IPS-18a (cell line): ENCODE measurements at regions not wholly inside any gene's neighbourhood (a gene's known extent, or its start where the extent isn't known, plus 50 kb on each side); places are given as distances from the start of the nearest gene placed in this dataset.
"Not testable (repeated sequence)": the region's sequence is repeated elsewhere in the genome, so short reads cannot be mapped to it uniquely, and the experiment has no call there.

Source experiments
- H3K27ac ChIP-seq: one replicate; pipeline ENCODE4 v1.5.1; 2013; ENCODE audit warnings: low read length
- H3K27me3 ChIP-seq: one replicate; pipeline ENCODE4 v1.6.1; 2013; ENCODE audit warnings: mild to moderate bottlenecking, low read length; ENCODE audit not compliant: control insufficient read depth, insufficient read depth
- H3K36me3 ChIP-seq: one replicate; pipeline ENCODE4 v1.6.1; 2013; ENCODE audit warnings: low read depth, low read length; ENCODE audit not compliant: control insufficient read depth
- H3K4me1 ChIP-seq: one replicate; pipeline ENCODE4 v1.6.1; 2013; ENCODE audit warnings: low read depth, low read length; ENCODE audit not compliant: control insufficient read depth
- H3K4me3 ChIP-seq: one replicate; pipeline ENCODE4 v1.5.1; 2013; ENCODE audit warnings: low read length
- H3K9ac ChIP-seq: one replicate; pipeline ENCODE4 v1.6.1; 2013; ENCODE audit warnings: mild to moderate bottlenecking, low read length, moderate library complexity
- H3K9me3 ChIP-seq: one replicate; pipeline ENCODE4 v1.6.1; 2013; ENCODE audit warnings: low read depth, low read length; ENCODE audit not compliant: control insufficient read depth

- H3K9me3 ChIP-seq, H3K4me3 ChIP-seq, H3K27me3 ChIP-seq, H3K27ac ChIP-seq, H3K36me3 ChIP-seq, H3K9ac ChIP-seq, H3K4me1 ChIP-seq: not testable (repeated sequence)
These were observed 175.5 kb downstream of the BCL2L11 start for GRCh38 chr2:111296122-111296804.

GRCh38 chr2:111297128-111297527 lies 176.4 kb downstream of the BCL2L11 start:
- H3K27me3 ChIP-seq, H3K9ac ChIP-seq, H3K4me3 ChIP-seq, H3K36me3 ChIP-seq, H3K4me1 ChIP-seq, H3K9me3 ChIP-seq, H3K27ac ChIP-seq: not testable (repeated sequence)

DNA sequence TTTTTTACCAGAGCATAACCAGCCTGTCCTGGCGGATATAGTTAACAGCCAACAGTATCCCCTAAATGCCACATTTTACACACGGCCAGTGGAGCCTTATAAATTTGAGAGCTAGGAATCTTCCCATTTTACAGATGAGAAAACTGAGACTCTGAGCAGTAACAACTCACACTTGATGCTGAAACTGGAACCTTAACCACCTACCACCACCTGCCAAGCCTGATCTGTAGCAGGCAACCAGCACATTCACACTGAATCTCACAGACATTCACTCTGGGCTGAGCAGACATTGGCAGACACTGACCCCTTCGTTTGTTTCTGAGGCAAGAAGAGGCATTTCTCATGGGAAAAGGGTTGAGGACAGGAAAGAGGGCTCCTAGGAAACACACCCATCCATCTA lies 178.2 kb downstream of the BCL2L11 start:
- H3K27me3 ChIP-seq, H3K4me3 ChIP-seq, H3K36me3 ChIP-seq, H3K9ac ChIP-seq, H3K27ac ChIP-seq, H3K9me3 ChIP-seq, H3K4me1 ChIP-seq: not testable (repeated sequence)

DNA sequence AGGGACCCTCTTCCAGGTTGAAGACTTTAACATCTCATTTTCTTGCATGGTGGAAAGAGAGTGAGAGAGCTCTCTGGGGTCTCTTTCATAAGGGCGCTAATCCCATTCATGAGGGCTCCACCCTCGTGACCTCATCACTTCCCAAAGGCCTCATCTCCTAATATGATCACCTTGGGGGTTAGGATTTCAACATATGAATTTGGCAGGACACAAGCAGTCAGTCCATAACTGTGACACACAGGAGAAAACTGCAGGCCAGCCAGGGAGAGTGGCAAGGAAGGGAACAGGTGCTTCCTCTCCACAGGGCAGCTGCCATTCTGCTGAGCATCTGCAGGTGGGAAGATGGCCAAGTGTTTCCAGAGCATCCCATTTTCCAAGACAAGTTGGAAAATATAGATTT lies 178.9 kb downstream of the BCL2L11 start:
- H3K9me3 ChIP-seq, H3K36me3 ChIP-seq, H3K27ac ChIP-seq, H3K27me3 ChIP-seq, H3K4me3 ChIP-seq, H3K4me1 ChIP-seq, H3K9ac ChIP-seq: not testable (repeated sequence)

DNA sequence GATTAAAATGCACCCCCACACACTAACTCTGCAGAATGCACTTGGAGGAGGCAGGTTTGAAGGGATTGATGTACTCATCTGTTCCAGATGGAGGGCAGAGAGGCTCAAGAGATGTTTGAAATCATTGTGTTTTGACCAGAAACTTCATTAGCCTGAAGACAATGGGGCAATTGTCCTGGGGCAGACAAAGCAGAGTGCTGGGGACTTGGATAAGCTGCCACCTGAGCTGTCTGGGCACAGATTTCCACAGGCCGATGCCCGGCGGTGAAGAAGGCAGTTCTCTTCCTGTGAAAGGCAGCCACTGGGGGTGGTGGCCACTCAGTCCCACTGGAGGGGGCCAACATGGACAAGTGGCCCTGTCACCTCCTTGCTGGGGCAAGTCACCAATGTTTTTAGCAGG lies 181.0 kb downstream of the BCL2L11 start:
- not testable (repeated sequence) for H3K36me3 ChIP-seq, H3K9ac ChIP-seq, H3K27ac ChIP-seq, H3K4me3 ChIP-seq, H3K4me1 ChIP-seq, H3K9me3 ChIP-seq, H3K27me3 ChIP-seq

DNA sequence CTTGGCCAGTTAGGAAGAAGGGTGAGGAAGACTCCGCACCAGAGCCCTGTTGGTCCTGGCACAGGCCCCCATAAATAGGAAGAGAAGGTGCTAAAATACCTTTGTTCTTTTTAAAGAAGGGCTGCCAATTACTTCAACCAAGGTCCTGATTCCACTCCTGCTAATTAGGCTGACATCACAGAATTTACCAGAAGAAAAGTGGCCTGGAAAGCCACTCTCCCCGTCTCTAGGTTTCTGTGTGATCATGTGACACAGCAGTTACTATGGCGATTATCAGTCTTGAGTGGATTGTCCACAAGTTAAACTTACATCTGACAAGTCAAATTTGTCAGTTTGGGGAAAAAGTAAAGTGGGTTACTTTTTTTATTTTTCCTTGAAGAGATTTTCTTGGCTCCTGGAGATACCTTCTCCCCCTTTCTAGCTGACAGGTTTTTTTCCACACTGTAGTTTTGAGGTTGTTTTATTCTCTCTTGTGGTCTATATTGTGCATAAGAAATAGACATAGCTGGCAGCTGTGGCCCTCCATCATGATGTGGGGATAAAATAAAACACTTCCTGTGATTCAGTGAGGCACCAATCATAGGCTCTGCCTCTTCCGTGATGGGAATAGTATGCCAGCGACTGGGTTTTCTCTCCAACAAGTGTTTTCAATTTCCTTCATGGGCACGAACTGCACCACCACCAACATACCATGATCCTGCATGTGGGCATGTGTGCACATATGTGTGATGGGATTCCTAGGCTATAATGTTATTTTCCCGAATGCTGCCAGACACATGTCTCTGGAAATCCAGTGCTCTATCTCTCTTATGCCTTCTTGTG lies 181.9 kb downstream of the BCL2L11 start:
- H3K4me1 ChIP-seq, H3K9me3 ChIP-seq, H3K27me3 ChIP-seq, H3K9ac ChIP-seq, H3K4me3 ChIP-seq, H3K27ac ChIP-seq, H3K36me3 ChIP-seq: not testable (repeated sequence)

- H3K9me3 ChIP-seq, H3K27ac ChIP-seq, H3K4me1 ChIP-seq, H3K36me3 ChIP-seq, H3K27me3 ChIP-seq, H3K9ac ChIP-seq, H3K4me3 ChIP-seq: not testable (repeated sequence)
These were observed 186.6 kb downstream of the BCL2L11 start for GRCh38 chr2:111307302-111307701.

GRCh38 chr2:111309231-111310075 lies 188.7 kb downstream of the BCL2L11 start:
- H3K4me1 ChIP-seq, H3K36me3 ChIP-seq, H3K4me3 ChIP-seq, H3K27ac ChIP-seq, H3K9me3 ChIP-seq, H3K27me3 ChIP-seq, H3K9ac ChIP-seq: not testable (repeated sequence)

DNA sequence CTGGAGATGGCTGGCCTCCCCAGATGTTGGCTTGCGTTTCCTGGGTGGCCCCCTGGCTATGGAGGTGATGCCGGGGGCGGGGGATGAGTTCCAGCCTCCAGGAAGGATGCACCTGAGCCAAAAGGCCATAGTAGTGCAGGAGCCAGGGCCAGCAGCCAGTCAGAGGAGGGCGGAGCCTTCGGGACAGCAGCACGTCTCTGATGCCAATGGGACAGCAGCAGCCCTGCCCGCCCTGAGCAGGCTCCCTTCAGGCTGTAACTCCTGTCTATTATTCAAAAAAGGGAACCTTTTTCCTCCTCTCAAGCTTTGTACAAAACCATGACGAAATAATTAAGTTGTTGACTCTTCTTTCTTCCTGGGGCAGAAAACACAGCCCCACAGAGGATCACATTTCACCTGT lies 189.7 kb downstream of the BCL2L11 start:
- not testable (repeated sequence) for H3K9ac ChIP-seq, H3K27ac ChIP-seq, H3K4me3 ChIP-seq, H3K9me3 ChIP-seq, H3K36me3 ChIP-seq, H3K4me1 ChIP-seq, H3K27me3 ChIP-seq

DNA sequence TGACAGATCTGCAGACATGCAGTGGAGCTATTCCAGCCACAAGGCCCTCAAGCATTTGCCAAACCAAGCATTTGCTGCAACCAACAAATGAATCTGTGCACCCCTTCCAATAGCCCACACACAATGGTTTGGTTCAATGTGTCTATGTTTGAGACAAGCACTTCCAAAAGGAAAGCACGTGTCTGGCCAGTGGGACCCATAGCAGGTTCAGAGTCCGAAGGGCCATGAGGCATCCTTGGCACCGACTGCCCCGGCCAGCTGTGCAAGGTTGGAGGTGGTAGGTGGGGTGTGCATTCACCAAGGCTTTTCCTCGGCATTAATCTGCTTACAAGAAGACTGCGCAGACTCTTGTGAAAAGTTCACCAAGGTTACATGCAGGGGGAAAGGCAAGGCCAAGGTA lies 190.9 kb downstream of the BCL2L11 start:
- H3K36me3 ChIP-seq, H3K27me3 ChIP-seq, H3K9ac ChIP-seq, H3K4me3 ChIP-seq, H3K4me1 ChIP-seq, H3K9me3 ChIP-seq, H3K27ac ChIP-seq: not testable (repeated sequence)

DNA sequence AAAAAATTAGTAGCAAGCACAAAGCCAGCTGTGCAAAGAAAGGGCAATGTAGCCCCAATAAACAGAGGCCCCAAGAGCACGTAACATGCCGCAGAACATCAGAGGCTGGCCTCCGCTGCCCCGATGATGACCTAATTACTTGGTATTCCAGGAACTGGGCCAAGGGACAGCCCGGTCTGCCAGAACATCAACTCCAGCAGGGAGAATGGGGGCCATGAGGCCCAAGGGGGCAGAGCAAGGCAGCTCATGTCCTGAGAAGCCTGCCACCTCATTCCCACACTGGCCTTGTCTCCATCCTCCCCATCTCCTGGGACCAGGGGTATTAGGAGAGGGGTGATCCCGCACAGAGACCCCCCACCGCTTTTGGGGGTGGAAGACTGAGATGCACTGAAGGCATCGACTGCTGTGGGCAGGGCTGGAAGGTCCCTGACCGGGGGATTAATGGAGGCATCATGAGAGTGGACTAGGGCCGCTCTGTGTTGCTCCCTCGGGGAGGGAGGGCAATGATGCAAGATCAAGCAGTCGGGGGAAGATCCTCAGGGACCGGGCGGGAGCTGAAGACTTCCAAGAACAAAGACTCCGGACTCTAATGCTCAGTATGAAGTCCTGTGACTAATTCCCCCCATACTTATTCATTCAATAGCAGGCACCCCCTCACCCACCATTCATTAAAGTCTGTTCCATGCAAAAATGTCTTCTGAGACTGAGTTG lies 192.3 kb downstream of the BCL2L11 start:
- not testable (repeated sequence) for H3K9ac ChIP-seq, H3K9me3 ChIP-seq, H3K4me3 ChIP-seq, H3K27ac ChIP-seq, H3K27me3 ChIP-seq, H3K36me3 ChIP-seq, H3K4me1 ChIP-seq
